ENCODE measurements at regions not wholly inside any gene's neighbourhood (a gene's known extent, or its start where the extent isn't known, plus 50 kb on each side); places are given as distances from the start of the nearest gene placed in this dataset.

DNA sequence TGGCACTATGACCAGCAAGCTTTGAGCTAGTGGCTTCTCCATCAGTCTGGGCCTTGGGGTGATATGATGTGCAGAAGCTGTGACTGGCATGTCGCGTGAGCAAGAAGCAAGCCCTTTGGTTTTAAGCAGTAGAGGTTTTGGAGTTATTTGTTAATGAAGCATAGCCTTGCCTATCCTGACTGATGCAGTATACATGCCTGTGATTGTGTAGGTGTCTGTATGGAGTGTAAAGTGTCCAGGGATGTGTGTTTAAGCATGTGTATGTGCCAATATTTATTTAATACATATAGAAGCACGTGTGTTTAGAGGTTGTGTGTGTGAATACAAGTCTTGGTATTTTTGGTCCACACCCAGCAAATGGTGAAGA lies 61.0 kb upstream of the CCDC167 start:
- TF ChIP-seq, protein P1, sequence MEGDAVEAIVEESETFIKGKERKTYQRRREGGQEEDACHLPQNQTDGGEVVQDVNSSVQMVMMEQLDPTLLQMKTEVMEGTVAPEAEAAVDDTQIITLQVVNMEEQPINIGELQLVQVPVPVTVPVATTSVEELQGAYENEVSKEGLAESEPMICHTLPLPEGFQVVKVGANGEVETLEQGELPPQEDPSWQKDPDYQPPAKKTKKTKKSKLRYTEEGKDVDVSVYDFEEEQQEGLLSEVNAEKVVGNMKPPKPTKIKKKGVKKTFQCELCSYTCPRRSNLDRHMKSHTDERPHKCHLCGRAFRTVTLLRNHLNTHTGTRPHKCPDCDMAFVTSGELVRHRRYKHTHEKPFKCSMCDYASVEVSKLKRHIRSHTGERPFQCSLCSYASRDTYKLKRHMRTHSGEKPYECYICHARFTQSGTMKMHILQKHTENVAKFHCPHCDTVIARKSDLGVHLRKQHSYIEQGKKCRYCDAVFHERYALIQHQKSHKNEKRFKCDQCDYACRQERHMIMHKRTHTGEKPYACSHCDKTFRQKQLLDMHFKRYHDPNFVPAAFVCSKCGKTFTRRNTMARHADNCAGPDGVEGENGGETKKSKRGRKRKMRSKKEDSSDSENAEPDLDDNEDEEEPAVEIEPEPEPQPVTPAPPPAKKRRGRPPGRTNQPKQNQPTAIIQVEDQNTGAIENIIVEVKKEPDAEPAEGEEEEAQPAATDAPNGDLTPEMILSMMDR (IDR thresholded peaks at IDR 0.05; ENCODE audit: extremely low read depth, missing control alignments) = no peak

DNA sequence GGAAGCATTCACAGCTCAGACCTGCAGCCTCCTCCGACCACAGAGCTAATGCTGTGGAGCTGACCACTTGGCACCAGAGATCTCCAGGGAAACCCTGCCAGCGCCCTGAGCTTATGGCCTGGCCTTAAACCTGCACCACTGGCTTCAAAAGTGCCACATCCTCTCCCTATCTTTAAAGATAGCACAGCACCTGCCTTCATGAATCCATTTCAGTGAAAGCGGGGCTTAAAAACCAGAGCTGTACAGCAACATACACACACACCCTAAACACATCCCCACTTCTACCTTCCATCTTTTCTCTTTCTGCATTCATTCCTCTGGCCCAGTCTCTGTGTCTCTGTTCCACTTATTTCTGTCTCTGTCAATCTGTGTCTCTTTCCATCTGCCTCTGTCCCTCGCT lies 59.8 kb upstream of the CCDC167 start:
- DNase-seq (ENCODE audit: low spot score) = no peak
- TF ChIP-seq, protein P1 (IDR thresholded peaks at IDR 0.05; ENCODE audit: extremely low read depth, missing control alignments) = no peak

More for the DNA sequence above, 61.0 kb upstream of the CCDC167 start:
- DNase-seq (ENCODE audit: low spot score) = no peak

DNA sequence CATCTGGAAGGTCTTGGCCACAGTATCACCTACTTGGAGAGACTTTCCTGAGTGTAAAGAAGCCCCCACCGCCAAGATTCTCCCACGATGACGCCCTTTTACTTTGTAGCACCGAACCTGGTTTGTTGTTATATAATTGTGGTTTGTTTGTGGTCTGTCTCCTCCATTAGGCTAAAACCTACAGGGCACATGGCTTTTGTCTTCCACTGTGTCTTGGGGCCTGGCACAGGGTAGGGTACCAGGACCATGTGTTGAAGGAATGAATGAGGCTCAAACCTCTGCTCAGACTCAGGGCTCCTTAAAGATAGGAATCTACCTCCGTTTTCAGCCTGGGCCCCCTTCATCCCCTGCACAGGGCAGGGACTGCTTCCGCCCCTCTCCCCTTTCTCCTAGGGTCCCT lies 59.4 kb upstream of the CCDC167 start:
- TF ChIP-seq, protein P1 (IDR thresholded peaks at IDR 0.05; ENCODE audit: extremely low read depth, missing control alignments) = no peak
- DNase-seq (ENCODE audit: low spot score) = no peak

DNA sequence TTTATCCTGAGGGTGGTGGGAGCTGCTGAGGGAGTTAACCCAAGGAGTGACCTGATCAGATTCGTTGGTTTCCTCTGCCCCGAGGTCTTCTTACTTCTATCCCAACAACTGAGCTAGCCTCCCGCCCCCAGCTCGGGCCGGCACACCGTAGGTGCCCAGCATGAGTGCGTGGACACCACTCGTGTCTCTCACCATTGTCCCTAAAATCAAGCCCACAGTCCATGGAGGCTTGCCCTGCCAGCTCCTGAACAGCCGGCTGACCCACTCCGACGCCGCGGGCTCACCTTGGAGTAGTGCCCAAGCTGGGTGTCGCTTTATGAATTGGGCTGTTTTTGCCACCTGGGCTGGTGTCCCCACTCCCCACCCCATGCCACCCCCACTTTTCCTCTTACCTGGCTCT lies 59.0 kb upstream of the CCDC167 start:
- TF ChIP-seq, protein P1 (IDR thresholded peaks at IDR 0.05; ENCODE audit: extremely low read depth, missing control alignments) = no peak
- no peak for DNase-seq (ENCODE audit: low spot score)

DNA sequence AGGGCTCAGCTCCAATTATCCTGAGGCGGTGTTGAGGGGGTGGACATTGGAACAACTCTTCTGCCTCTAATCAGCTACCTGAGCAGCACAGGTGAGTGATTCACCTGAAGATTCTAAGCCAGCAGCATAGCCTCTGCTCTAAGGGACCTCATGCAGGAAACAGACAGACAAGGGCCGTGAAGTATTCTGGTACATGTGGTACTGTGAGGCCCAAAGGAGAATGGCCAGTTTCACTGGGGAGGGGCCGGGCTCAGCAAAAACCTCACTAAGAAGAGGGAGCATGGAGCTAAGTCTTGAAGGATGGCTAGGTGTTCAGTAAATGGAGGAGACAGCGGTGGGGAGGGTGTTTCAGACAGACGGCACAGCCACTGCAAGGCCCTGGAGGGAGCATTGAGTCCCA lies 58.5 kb upstream of the CCDC167 start:
- TF ChIP-seq, protein P1 (IDR thresholded peaks at IDR 0.05; ENCODE audit: extremely low read depth, missing control alignments) = no peak

DNA sequence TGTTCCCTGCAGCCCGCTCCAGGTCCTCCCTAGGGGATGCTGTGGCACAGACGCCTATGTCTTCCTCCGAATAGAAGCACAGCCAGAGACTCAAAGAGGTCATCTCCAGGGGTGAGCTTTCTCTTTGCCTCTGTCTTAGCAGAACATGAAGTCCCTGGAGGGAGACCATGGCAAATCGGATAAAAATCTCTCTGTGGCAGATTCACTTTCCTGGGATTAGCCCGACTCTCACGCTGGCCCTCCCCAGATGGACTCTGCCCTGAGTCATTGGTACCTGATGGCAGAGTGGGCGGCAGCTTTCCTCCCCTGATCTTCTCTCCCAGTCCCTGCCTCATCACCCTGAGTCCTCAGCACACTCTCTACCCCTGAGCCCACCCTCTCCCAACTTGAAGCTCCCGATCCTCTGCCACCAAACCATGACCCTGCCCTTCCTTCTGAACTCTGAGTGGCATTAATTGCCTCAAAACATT lies 58.0 kb upstream of the CCDC167 start:
- TF ChIP-seq, protein P1 (IDR thresholded peaks at IDR 0.05; ENCODE audit: extremely low read depth, missing control alignments) = no peak
- no peak for DNase-seq (ENCODE audit: low spot score)

More for the DNA sequence above, 58.5 kb upstream of the CCDC167 start:
- DNase-seq (ENCODE audit: low spot score) = no peak

DNA sequence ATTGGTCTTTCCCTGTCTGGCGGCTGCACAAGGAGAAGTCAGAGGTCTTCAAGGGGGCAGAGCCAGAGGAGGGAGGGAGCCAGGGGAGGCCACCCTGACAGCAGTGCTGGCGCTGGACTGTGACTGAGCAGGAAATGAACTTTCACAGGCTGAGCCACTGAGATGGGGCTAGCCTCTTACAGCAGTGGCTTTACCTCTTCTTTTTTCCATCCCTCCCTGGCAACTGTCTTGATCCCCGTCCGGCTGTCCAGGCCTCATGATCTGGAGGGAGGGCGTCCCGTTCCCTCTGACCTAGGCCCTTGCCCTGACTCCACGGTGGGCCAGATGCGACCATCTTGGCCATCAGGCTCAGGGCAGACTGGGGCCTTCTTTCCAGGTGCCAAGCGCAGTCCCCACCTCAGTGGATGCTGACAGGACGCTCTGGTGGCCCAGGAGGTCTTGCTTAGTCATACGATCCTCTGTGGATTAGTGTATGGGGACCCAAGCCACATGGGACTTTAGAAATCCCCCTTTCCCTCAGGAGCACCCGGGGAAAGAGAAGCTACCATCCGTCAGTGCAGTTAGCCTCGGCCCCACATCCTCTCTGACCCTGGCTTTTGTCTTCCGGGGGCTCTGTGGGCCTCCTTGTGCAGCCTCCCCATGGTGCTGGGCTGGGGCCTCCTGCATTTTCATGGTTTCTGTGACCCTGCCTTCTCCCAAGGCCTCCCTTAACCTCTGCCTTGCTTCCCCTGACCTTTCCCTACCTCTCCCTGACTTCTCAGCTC lies 57.4 kb upstream of the CCDC167 start:
- TF ChIP-seq, protein P1 (IDR thresholded peaks at IDR 0.05; ENCODE audit: extremely low read depth, missing control alignments) = no peak
- no peak for DNase-seq (ENCODE audit: low spot score)

Measured in GM20000 (cell line).